Trophoblast cell (in vitro differentiated cells and primary cell): ENCODE measurements at regions not wholly inside any gene's neighbourhood (a gene's known extent, or its start where the extent isn't known, plus 50 kb on each side); places are given as distances from the start of the nearest gene placed in this dataset.

Source experiments
- DNase-seq, 2 donors: peaks; one replicate each; pipeline ENCODE4 v3.0.0-alpha.2; 2016
- H2AFZ ChIP-seq: 2 replicates; pipeline ENCODE4 v1.6.1; 2013; ENCODE audit warnings: low read length, moderate library complexity, mild to moderate bottlenecking; ENCODE audit not compliant: insufficient read depth, poor library complexity
- H2AK5ac ChIP-seq: 2 replicates; pipeline ENCODE4 v1.6.1; 2013; ENCODE audit warnings: mild to moderate bottlenecking, low read length
- H2BK120ac ChIP-seq: 2 replicates; pipeline ENCODE4 v1.6.1; 2013; ENCODE audit warnings: low read length, mild to moderate bottlenecking, moderate library complexity; ENCODE audit not compliant: insufficient read depth, poor library complexity
- H2BK12ac ChIP-seq: 2 replicates; pipeline ENCODE4 v1.6.1; 2013; ENCODE audit warnings: mild to moderate bottlenecking, low read length, moderate library complexity
- H2BK5ac ChIP-seq: 2 replicates; pipeline ENCODE4 v1.6.1; 2013; ENCODE audit warnings: low read length, low read depth, moderate library complexity, mild to moderate bottlenecking; ENCODE audit not compliant: poor library complexity
- H3K14ac ChIP-seq: 2 replicates; pipeline ENCODE4 v1.6.1; 2013; ENCODE audit warnings: mild to moderate bottlenecking, low read length
- H3K18ac ChIP-seq: 2 replicates; pipeline ENCODE4 v1.6.1; 2013; ENCODE audit warnings: mild to moderate bottlenecking, low read length
- H3K23ac ChIP-seq: 2 replicates; pipeline ENCODE4 v1.6.1; 2013; ENCODE audit warnings: low read length
- H3K27ac ChIP-seq: 2 replicates; pipeline ENCODE4 v1.5.1; 2013; ENCODE audit warnings: low read depth, mild to moderate bottlenecking, inconsistent platforms, low read length, moderate library complexity
- H3K27me3 ChIP-seq: 2 replicates; pipeline ENCODE4 v1.6.1; 2013; ENCODE audit warnings: inconsistent platforms, mild to moderate bottlenecking, low read length, moderate library complexity; ENCODE audit not compliant: insufficient read depth
- H3K36me3 ChIP-seq, 2 experiments: 1 replicate in 1 of 2; 2 replicates in 1 of 2; pipeline ENCODE4 v1.6.1; 2013; ENCODE audit warnings: low read length in 2 of 2, mild to moderate bottlenecking in 2 of 2, moderate library complexity in 1 of 2; ENCODE audit not compliant: insufficient read depth in 2 of 2, control insufficient read depth in 1 of 2
- H3K4ac ChIP-seq: 2 replicates; pipeline ENCODE4 v1.6.1; 2013; ENCODE audit warnings: low read depth, mild to moderate bottlenecking, low read length, moderate library complexity
- H3K4me1 ChIP-seq, 2 experiments: 1 replicate in 1 of 2; 2 replicates in 1 of 2; pipeline ENCODE4 v1.6.1; 2013; ENCODE audit warnings: low read length in 2 of 2, mild to moderate bottlenecking in 2 of 2, moderate library complexity in 1 of 2; ENCODE audit not compliant: insufficient read depth in 2 of 2, control insufficient read depth in 1 of 2
- H3K4me2 ChIP-seq: 2 replicates; pipeline ENCODE4 v1.6.1; 2013; ENCODE audit warnings: inconsistent platforms, mild to moderate bottlenecking, low read length, moderate library complexity
- H3K4me3 ChIP-seq: 2 replicates; pipeline ENCODE4 v1.5.1; 2013; ENCODE audit warnings: mild to moderate bottlenecking, low read depth, low read length, inconsistent platforms
- H3K79me1 ChIP-seq: one replicate; pipeline ENCODE4 v1.6.1; 2013; ENCODE audit warnings: low read length
- H3K79me2 ChIP-seq: 2 replicates; pipeline ENCODE4 v1.6.1; 2013; ENCODE audit warnings: low read length, mild to moderate bottlenecking; ENCODE audit not compliant: control insufficient read depth, insufficient read depth, poor library complexity
- H3K9ac ChIP-seq: 2 replicates; pipeline ENCODE4 v1.6.1; 2013; ENCODE audit warnings: mild to moderate bottlenecking, low read length
- H3K9me3 ChIP-seq: 2 replicates; pipeline ENCODE4 v1.6.1; 2013; ENCODE audit warnings: low read depth, mild to moderate bottlenecking, control low read depth, inconsistent platforms, low read length; ENCODE audit not compliant: insufficient read depth
- H4K12ac ChIP-seq: 2 replicates; pipeline ENCODE4 v1.6.1; 2013; ENCODE audit warnings: low read depth, mild to moderate bottlenecking, low read length, moderate library complexity
- H4K8ac ChIP-seq: 2 replicates; pipeline ENCODE4 v1.6.1; 2013; ENCODE audit warnings: low read depth, mild to moderate bottlenecking, low read length, moderate library complexity
- H4K91ac ChIP-seq: one replicate; pipeline ENCODE4 v1.6.1; 2013; ENCODE audit warnings: low read depth, mild to moderate bottlenecking, low read length, moderate library complexity
- WGBS: extraction: QIAGEN DNeasy Blood & Tissue Kit; methylation state at CpG from one replicate; pipeline ENCODE4 v1.1.7; 2013; ENCODE audit warnings: missing lambda C conversion rate; ENCODE audit not compliant: insufficient read length, insufficient coverage; ENCODE audit errors: extremely low coverage; 5-methylcytosine and 5-hydroxymethylcytosine counted together

GRCh38 chr13:105874814-105875213 lies 660.6 kb downstream of the EFNB2 start:
- Histone ChIP-seq H2AFZ (no peak overlapping the region), H3K23ac (no peak overlapping the region), H4K12ac (no peak overlapping the region)

GRCh38 chr13:105871768-105872167 lies 663.7 kb downstream of the EFNB2 start:
- no peak overlapping the region for H4K8ac ChIP-seq
- no peak overlapping the region for H3K23ac ChIP-seq
- H2BK120ac ChIP-seq = no peak overlapping the region
- no peaks in the 10 kb centered on the region for H3K9me3 ChIP-seq
- H3K4me3 ChIP-seq = no peak overlapping the region
- no peak overlapping the region for H3K9ac ChIP-seq
- no peaks in the 10 kb centered on the region for H3K36me3 ChIP-seq
- no peak overlapping the region for H2BK12ac ChIP-seq
- H3K4me2 ChIP-seq = no peak overlapping the region
- H4K91ac ChIP-seq = no peak overlapping the region
- H4K12ac ChIP-seq = no peak overlapping the region
- H2AK5ac ChIP-seq = no peak overlapping the region
- no peaks in the 10 kb centered on the region for H3K79me2 ChIP-seq
- H3K27ac ChIP-seq = no peak overlapping the region
- H2BK5ac ChIP-seq = no peak overlapping the region
- no peak for DNase-seq
- WGBS = no CpG with 5 or more reads among the region's 1 CpG
- no peaks in the 10 kb centered on the region for H3K4me1 ChIP-seq
- no peak overlapping the region for H3K4ac ChIP-seq
- no peak overlapping the region for H2AFZ ChIP-seq
- no peaks in the 10 kb centered on the region for H3K79me1 ChIP-seq
- H3K14ac ChIP-seq = no peak overlapping the region
- H3K18ac ChIP-seq = no peak overlapping the region
- no peaks in the 10 kb centered on the region for H3K27me3 ChIP-seq

More at GRCh38 chr13:105874814-105875213, 660.6 kb downstream of the EFNB2 start:
- Histone ChIP-seq H3K4ac (no peak overlapping the region), H4K8ac (no peak overlapping the region), H4K91ac (no peak overlapping the region), H3K27ac (no peak overlapping the region), H3K79me1 (no peaks in the 10 kb centered on the region), H3K4me2 (no peak overlapping the region), H3K18ac (no peak overlapping the region), H3K79me2 (no peaks in the 10 kb centered on the region), H3K14ac (no peak overlapping the region), H2AK5ac (no peak overlapping the region), H2BK120ac (no peak overlapping the region), H3K4me1 (no peaks in the 10 kb centered on the region), H3K9me3 (no peaks in the 10 kb centered on the region), H3K27me3 (no peaks in the 10 kb centered on the region), H3K36me3 (no peaks in the 10 kb centered on the region), H3K9ac (no peak overlapping the region), H2BK12ac (no peak overlapping the region), H2BK5ac (no peak overlapping the region), H3K4me3 (no peak overlapping the region)
- no peak for DNase-seq

GRCh38 chr13:105871326-105871725 lies 664.1 kb downstream of the EFNB2 start:
- H2AK5ac ChIP-seq = no peak overlapping the region
- H4K91ac ChIP-seq = no peak overlapping the region
- no peak overlapping the region for H2AFZ ChIP-seq
- H3K4me2 ChIP-seq = no peak overlapping the region
- no peak overlapping the region for H3K4ac ChIP-seq
- H3K79me2 ChIP-seq = no peaks in the 10 kb centered on the region
- H3K79me1 ChIP-seq = no peaks in the 10 kb centered on the region
- H3K9ac ChIP-seq = no peak overlapping the region
- H3K4me1 ChIP-seq = no peaks in the 10 kb centered on the region
- H2BK120ac ChIP-seq = no peak overlapping the region
- H3K14ac ChIP-seq = no peak overlapping the region
- H3K18ac ChIP-seq = no peak overlapping the region
- H3K36me3 ChIP-seq = no peaks in the 10 kb centered on the region
- no peak overlapping the region for H4K12ac ChIP-seq
- H3K9me3 ChIP-seq = no peaks in the 10 kb centered on the region
- no peak overlapping the region for H3K27ac ChIP-seq
- H3K4me3 ChIP-seq = no peak overlapping the region
- no CpG with 5 or more reads among the region's 2 CpGs for WGBS
- H2BK5ac ChIP-seq = no peak overlapping the region
- no peak for DNase-seq
- H4K8ac ChIP-seq = no peak overlapping the region
- no peaks in the 10 kb centered on the region for H3K27me3 ChIP-seq
- no peak overlapping the region for H3K23ac ChIP-seq
- no peak overlapping the region for H2BK12ac ChIP-seq

- no peak overlapping the region for H2BK12ac ChIP-seq
- H2AK5ac ChIP-seq = no peak overlapping the region
- no peak overlapping the region for H2BK5ac ChIP-seq
- H2AFZ ChIP-seq = no peak overlapping the region
- no peak overlapping the region for H3K4ac ChIP-seq
- no peak overlapping the region for H3K4me2 ChIP-seq
- H3K4me3 ChIP-seq = no peak overlapping the region
- no peak overlapping the region for H3K14ac ChIP-seq
- no peaks in the 10 kb centered on the region for H3K9me3 ChIP-seq
- H3K79me2 ChIP-seq = no peaks in the 10 kb centered on the region
- no peaks in the 10 kb centered on the region for H3K4me1 ChIP-seq
- H3K27me3 ChIP-seq = no peaks in the 10 kb centered on the region
- H3K23ac ChIP-seq = no peak overlapping the region
- no peaks in the 10 kb centered on the region for H3K36me3 ChIP-seq
- H4K12ac ChIP-seq = no peak overlapping the region
- H3K9ac ChIP-seq = no peak overlapping the region
- WGBS = no CpG with 5 or more reads among the region's 5 CpGs
- DNase-seq = no peak
- H3K18ac ChIP-seq = no peak overlapping the region
- no peaks in the 10 kb centered on the region for H3K79me1 ChIP-seq
- no peak overlapping the region for H3K27ac ChIP-seq
- H2BK120ac ChIP-seq = no peak overlapping the region
- H4K91ac ChIP-seq = no peak overlapping the region
- H4K8ac ChIP-seq = no peak overlapping the region
These were observed 672.1 kb downstream of the EFNB2 start for GRCh38 chr13:105863300-105863920.
